ENCODE measurements at regions not wholly inside any gene's neighbourhood (a gene's known extent, or its start where the extent isn't known, plus 50 kb on each side); places are given as distances from the start of the nearest gene placed in this dataset.

DNA sequence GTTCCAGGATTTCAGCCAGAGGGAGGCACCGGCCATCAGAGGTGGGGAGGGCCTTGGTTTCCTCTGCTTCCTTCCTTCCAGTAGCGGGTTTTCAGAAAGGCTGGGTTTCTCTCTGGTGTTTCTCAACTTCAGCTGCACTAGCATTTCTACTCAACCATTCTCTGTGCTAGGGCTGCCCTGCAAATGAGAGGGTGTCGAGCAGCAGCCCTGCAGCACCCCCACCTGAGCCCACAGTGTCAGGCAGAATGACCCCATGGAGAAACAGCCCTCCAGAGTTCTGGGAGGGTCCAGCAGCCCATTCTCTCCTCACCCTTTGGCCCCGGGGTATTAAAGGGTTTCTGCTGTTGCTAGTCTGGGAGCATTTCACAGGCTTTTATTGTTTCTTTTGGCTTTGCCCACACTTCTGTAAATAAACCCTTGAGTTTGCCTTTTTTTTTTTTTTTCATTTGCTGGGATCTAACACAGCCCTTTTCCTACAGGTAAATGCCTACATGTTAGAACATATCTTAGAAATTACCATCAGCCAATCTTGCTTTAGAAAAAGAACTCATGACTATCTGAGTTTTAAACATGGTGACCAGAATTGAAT, 151.5 kb upstream of the VIPR2 start:
- TF ChIP-seq, protein P1, sequence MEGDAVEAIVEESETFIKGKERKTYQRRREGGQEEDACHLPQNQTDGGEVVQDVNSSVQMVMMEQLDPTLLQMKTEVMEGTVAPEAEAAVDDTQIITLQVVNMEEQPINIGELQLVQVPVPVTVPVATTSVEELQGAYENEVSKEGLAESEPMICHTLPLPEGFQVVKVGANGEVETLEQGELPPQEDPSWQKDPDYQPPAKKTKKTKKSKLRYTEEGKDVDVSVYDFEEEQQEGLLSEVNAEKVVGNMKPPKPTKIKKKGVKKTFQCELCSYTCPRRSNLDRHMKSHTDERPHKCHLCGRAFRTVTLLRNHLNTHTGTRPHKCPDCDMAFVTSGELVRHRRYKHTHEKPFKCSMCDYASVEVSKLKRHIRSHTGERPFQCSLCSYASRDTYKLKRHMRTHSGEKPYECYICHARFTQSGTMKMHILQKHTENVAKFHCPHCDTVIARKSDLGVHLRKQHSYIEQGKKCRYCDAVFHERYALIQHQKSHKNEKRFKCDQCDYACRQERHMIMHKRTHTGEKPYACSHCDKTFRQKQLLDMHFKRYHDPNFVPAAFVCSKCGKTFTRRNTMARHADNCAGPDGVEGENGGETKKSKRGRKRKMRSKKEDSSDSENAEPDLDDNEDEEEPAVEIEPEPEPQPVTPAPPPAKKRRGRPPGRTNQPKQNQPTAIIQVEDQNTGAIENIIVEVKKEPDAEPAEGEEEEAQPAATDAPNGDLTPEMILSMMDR (IDR thresholded peaks at IDR 0.05; ENCODE audit: insufficient read depth, low read length) = no peak
- TF ChIP-seq POLR2AphosphoS5 (IDR thresholded peaks at IDR 0.05; ENCODE audit: low read depth) = no peak
- TF ChIP-seq, protein P2, sequence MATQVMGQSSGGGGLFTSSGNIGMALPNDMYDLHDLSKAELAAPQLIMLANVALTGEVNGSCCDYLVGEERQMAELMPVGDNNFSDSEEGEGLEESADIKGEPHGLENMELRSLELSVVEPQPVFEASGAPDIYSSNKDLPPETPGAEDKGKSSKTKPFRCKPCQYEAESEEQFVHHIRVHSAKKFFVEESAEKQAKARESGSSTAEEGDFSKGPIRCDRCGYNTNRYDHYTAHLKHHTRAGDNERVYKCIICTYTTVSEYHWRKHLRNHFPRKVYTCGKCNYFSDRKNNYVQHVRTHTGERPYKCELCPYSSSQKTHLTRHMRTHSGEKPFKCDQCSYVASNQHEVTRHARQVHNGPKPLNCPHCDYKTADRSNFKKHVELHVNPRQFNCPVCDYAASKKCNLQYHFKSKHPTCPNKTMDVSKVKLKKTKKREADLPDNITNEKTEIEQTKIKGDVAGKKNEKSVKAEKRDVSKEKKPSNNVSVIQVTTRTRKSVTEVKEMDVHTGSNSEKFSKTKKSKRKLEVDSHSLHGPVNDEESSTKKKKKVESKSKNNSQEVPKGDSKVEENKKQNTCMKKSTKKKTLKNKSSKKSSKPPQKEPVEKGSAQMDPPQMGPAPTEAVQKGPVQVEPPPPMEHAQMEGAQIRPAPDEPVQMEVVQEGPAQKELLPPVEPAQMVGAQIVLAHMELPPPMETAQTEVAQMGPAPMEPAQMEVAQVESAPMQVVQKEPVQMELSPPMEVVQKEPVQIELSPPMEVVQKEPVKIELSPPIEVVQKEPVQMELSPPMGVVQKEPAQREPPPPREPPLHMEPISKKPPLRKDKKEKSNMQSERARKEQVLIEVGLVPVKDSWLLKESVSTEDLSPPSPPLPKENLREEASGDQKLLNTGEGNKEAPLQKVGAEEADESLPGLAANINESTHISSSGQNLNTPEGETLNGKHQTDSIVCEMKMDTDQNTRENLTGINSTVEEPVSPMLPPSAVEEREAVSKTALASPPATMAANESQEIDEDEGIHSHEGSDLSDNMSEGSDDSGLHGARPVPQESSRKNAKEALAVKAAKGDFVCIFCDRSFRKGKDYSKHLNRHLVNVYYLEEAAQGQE (IDR thresholded peaks at IDR 0.05; ENCODE audit: insufficient replicate concordance, low read depth) = no peak

All from HL-60 (cell line).